KMS-11 (cell line): ENCODE measurements at regions not wholly inside any gene's neighbourhood (a gene's known extent, or its start where the extent isn't known, plus 50 kb on each side); places are given as distances from the start of the nearest gene placed in this dataset.

Experiments used
- H2AFZ ChIP-seq: fragments of 200-600 bp; sonication (generic); 2 replicates; pipeline ENCODE4 v1.6.1; 2016; ENCODE audit warnings: antibody characterized with exemption, mixed run types, low read depth
- H3K27ac ChIP-seq: fragments of 200-600 bp; sonication (generic); 2 replicates; pipeline ENCODE4 v1.6.1; 2016; ENCODE audit warnings: mild to moderate bottlenecking, mixed run types
- H3K27me3 ChIP-seq: fragments of 200-600 bp; sonication (generic); 2 replicates; pipeline ENCODE4 v1.6.1; 2017; ENCODE audit warnings: mild to moderate bottlenecking, low read depth, mixed run types, moderate library complexity; ENCODE audit not compliant: insufficient read depth
- H3K36me3 ChIP-seq: fragments of 200-600 bp; sonication (generic); 2 replicates; pipeline ENCODE4 v1.6.1; 2017; ENCODE audit warnings: mild to moderate bottlenecking, mixed run types; ENCODE audit not compliant: insufficient read depth
- H3K4me1 ChIP-seq: fragments of 200-600 bp; sonication (generic); 2 replicates; pipeline ENCODE4 v1.6.1; 2016; ENCODE audit warnings: mild to moderate bottlenecking, low read depth, mixed run types; ENCODE audit not compliant: poor library complexity, severe bottlenecking
- H3K4me2 ChIP-seq: fragments of 200-600 bp; sonication (generic); 2 replicates; pipeline ENCODE4 v1.7.0; 2016; ENCODE audit warnings: mild to moderate bottlenecking, mixed run types
- H3K4me3 ChIP-seq: fragments of 200-600 bp; sonication (generic); IDR thresholded peaks from 2 replicates; pipeline ENCODE4 v1.6.1; 2017; ENCODE audit warnings: low read depth, low read length, mixed read lengths; ENCODE audit not compliant: insufficient read depth
- H3K79me2 ChIP-seq: fragments of 200-600 bp; sonication (generic); 2 replicates; pipeline ENCODE4 v1.6.1; 2016; ENCODE audit warnings: low read depth, mixed run types; ENCODE audit not compliant: insufficient read depth
- H3K9ac ChIP-seq: fragments of 200-600 bp; sonication (generic); 2 replicates; pipeline ENCODE4 v1.6.1; 2016; ENCODE audit warnings: mild to moderate bottlenecking, mixed run types
- H4K20me1 ChIP-seq: fragments of 200-600 bp; sonication (generic); 2 replicates; pipeline ENCODE4 v1.6.1; 2016; ENCODE audit warnings: mild to moderate bottlenecking, mixed run types; ENCODE audit not compliant: insufficient read depth
- TF ChIP-seq, protein P1 (sequence below): fragments of 200-600 bp; sonication (generic); conservative IDR thresholded peaks from 2 replicates; pipeline ENCODE4 v1.6.1; 2017; ENCODE audit warnings: low read depth, mild to moderate bottlenecking, antibody characterized with exemption, low read length, moderate library complexity, mixed read lengths

DNA sequence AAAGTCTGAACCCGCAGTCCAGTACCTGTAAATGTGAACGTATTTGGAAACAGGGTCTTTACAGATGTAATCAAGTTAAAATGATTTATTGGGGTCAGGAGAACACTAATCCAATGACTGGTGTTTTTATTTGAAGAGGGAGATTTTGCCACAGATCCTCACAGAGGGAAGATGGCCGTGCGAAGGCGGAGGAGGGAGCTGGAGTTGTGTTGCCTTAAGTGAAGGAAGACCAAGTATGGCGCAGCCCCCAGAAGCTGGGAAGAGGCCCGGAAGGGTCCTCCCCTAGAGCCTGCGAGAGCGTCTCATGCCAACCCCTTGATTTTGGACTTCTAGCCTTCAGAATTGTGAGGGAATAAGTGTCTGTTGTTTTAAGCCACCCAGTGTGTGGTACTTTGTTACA, 102.8 kb upstream of the NUDT4 start:
- H3K27ac ChIP-seq = no peak overlapping the region
- peaks cover 27% of the 10 kb centered on the region for H3K4me1 ChIP-seq
- no peaks in the 10 kb centered on the region for H3K27me3 ChIP-seq
- H3K36me3 ChIP-seq = no peaks in the 10 kb centered on the region
- no peak overlapping the region for H3K4me2 ChIP-seq
- H4K20me1 ChIP-seq = no peaks in the 10 kb centered on the region
- no peak overlapping the region for H2AFZ ChIP-seq
- H3K4me3 ChIP-seq = no peak overlapping the region
- no peak overlapping the region for H3K9ac ChIP-seq
- no peaks in the 10 kb centered on the region for H3K79me2 ChIP-seq
- TF ChIP-seq, protein P1, sequence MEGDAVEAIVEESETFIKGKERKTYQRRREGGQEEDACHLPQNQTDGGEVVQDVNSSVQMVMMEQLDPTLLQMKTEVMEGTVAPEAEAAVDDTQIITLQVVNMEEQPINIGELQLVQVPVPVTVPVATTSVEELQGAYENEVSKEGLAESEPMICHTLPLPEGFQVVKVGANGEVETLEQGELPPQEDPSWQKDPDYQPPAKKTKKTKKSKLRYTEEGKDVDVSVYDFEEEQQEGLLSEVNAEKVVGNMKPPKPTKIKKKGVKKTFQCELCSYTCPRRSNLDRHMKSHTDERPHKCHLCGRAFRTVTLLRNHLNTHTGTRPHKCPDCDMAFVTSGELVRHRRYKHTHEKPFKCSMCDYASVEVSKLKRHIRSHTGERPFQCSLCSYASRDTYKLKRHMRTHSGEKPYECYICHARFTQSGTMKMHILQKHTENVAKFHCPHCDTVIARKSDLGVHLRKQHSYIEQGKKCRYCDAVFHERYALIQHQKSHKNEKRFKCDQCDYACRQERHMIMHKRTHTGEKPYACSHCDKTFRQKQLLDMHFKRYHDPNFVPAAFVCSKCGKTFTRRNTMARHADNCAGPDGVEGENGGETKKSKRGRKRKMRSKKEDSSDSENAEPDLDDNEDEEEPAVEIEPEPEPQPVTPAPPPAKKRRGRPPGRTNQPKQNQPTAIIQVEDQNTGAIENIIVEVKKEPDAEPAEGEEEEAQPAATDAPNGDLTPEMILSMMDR = no peak

DNA sequence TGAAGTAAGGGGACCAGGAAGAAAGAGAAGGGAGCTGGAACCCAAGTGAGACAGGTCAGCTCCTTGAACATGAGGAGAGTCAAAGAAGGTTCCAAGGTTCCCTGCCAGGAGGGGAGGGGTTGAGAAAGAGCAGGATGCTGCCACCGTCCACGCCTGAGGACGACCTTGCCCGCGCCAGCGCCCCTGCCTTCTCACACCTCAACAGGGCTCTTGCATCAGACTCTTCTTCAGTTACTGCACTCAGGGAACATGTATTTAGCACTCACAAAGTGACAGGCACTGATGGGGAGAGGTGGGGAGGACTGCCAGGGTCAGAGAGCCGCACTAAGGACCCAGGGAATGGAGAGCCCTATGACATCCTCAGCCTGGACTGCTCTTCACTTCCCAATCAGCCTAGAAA, 102.1 kb upstream of the NUDT4 start:
- Histone ChIP-seq H3K4me3 (no peak overlapping the region), H3K27ac (no peak overlapping the region), H3K79me2 (no peaks in the 10 kb centered on the region), H3K27me3 (no peaks in the 10 kb centered on the region), H3K4me1 (peaks cover 27% of the 10 kb centered on the region), H3K36me3 (no peaks in the 10 kb centered on the region), H3K9ac (no peak overlapping the region), H3K4me2 (no peak overlapping the region), H4K20me1 (no peaks in the 10 kb centered on the region), H2AFZ (no peak overlapping the region)
- TF ChIP-seq, protein P1 = no peak

DNA sequence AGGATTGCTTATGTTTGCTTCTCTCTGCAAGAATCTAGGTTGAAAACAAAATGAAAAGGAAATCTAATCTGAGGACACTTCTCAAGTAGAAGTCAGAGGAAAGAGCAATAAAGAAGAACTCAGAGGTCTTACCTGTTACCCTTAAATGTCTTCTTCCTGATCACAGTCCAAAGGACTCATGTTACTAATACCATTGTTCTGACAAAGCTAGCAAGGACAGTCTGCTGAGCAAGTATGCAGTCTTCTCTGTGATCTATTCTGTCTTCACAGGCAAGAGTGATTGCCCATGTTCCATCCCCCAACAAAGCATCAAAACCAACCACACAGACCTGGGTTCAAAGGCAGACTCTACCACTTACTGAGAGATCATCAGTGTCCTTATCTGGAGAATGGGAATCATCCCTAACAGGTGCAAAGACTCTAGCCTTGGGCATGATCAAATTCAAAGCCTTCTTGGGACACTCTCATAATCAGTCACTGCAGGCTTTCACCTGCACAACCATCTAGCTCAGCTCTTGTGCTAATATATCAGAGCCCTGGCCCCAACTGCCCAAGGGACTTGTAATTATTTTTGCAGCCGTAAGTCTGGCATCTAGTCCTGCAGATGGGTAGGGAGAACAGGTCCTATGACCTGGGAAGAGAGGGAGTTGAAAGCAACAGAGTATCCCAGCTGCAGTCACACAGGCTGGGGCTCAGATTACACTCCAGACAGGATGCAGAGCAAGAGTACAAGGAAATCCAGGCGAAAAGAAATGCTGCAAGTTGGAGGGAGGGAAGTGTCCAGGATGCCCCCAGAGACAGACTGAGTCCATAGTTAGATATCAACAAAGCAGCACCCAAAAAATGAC, 97.9 kb upstream of the NUDT4 start:
- Histone ChIP-seq H4K20me1 (no peaks in the 10 kb centered on the region), H3K27me3 (no peaks in the 10 kb centered on the region), H3K36me3 (no peaks in the 10 kb centered on the region), H3K79me2 (no peaks in the 10 kb centered on the region), H2AFZ (no peak overlapping the region; the same call in 1 of the 2 replicates), H3K9ac (no peak overlapping the region), H3K27ac (no peak overlapping the region), H3K4me1 (no peaks in the 10 kb centered on the region), H3K4me3 (no peak overlapping the region), H3K4me2 (no peak overlapping the region)
- TF ChIP-seq, protein P1 = no peak

DNA sequence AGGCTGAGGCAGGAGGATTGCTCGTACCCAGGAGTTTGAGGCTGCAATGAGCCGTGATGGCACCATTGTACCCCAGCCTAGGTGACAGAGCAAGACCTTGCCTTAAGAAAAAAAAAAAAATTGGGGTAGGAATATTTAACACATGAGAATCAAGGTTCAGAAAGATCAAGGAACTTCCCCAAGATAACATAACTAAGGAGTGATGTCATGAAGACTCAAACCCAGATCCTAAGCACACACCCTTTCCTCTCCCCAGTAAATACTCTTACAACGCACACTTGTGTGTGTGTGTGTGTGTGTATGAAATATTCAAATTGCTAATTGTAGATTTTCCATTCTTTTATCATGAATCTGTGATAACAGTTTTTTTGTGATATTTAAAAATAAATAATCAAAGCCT, 90.6 kb upstream of the NUDT4 start:
- no peaks in the 10 kb centered on the region for H3K79me2 ChIP-seq
- no peaks in the 10 kb centered on the region for H4K20me1 ChIP-seq
- H3K27me3 ChIP-seq = no peaks in the 10 kb centered on the region
- no peak overlapping the region for H3K4me2 ChIP-seq
- TF ChIP-seq, protein P1 = no peak
- no peak overlapping the region for H3K4me3 ChIP-seq
- no peak overlapping the region for H3K9ac ChIP-seq
- H2AFZ ChIP-seq = no peak overlapping the region
- no peaks in the 10 kb centered on the region for H3K36me3 ChIP-seq
- no peak overlapping the region for H3K27ac ChIP-seq
- no peaks in the 10 kb centered on the region for H3K4me1 ChIP-seq
